ENCODE measurements at regions not wholly inside any gene's neighbourhood (a gene's known extent, or its start where the extent isn't known, plus 50 kb on each side); places are given as distances from the start of the nearest gene placed in this dataset.

GRCh38 chr7:16061011-16061410 lies 360.3 kb downstream of the CRPPA start:
- CTCF ChIA-PET: no interaction called here
- no peak for TF ChIP-seq CTCF (IDR thresholded peaks at IDR 0.05; ENCODE audit: insufficient read depth, low read depth, low read length)
- no peaks in the 10 kb centered on the region for H3K36me3 ChIP-seq (ENCODE audit: control insufficient read depth, insufficient read depth, low read length)

GRCh38 chr7:16060502-16060901 lies 360.8 kb downstream of the CRPPA start:
- H3K4me3 ChIP-seq (ENCODE audit: low read depth, low read length): no peak overlapping the region
- no peaks in the 10 kb centered on the region for H3K36me3 ChIP-seq (ENCODE audit: control insufficient read depth, insufficient read depth, low read length)
- H3K27me3 ChIP-seq (ENCODE audit: control insufficient read depth, insufficient read depth, low read length): no peaks in the 10 kb centered on the region
- DNase-seq (ENCODE audit: low read depth): no peak
- CTCF ChIA-PET: no interaction called here
- TF ChIP-seq CTCF (IDR thresholded peaks at IDR 0.05; ENCODE audit: insufficient read depth, low read depth, low read length): no peak
- POLR2A ChIA-PET: no interaction called here

More at GRCh38 chr7:16061011-16061410, 360.3 kb downstream of the CRPPA start:
- Histone ChIP-seq H3K4me3 (ENCODE audit: low read depth, low read length) (no peak overlapping the region), H3K27me3 (ENCODE audit: control insufficient read depth, insufficient read depth, low read length) (no peaks in the 10 kb centered on the region)
- no peak for DNase-seq (ENCODE audit: low read depth)
- POLR2A ChIA-PET: no interaction called here

GRCh38 chr7:16055263-16055976 lies 365.9 kb downstream of the CRPPA start:
- no peak for TF ChIP-seq CTCF (IDR thresholded peaks at IDR 0.05; ENCODE audit: insufficient read depth, low read depth, low read length)
- POLR2A ChIA-PET: no interaction called here
- CTCF ChIA-PET: no interaction called here
- Histone ChIP-seq H3K36me3 (ENCODE audit: control insufficient read depth, insufficient read depth, low read length) (no peaks in the 10 kb centered on the region), H3K27me3 (ENCODE audit: control insufficient read depth, insufficient read depth, low read length) (no peaks in the 10 kb centered on the region), H3K4me3 (ENCODE audit: low read depth, low read length) (no peak overlapping the region)
- DNase-seq (ENCODE audit: low read depth): no peak

GRCh38 chr7:16051561-16052255 lies 365.2 kb upstream of the MEOX2 start:
- no peak for TF ChIP-seq CTCF (IDR thresholded peaks at IDR 0.05; ENCODE audit: insufficient read depth, low read depth, low read length)
- DNase-seq (ENCODE audit: low read depth): no peak
- ChIA-PET POLR2A (no interaction called here), CTCF (interaction anchor here (1.0 kb wide), 1 partner anchor 13 kb away, joined by 3 read pairs; no protein-coding TSS in a partner anchor)
- Histone ChIP-seq H3K4me3 (ENCODE audit: low read depth, low read length) (no peak overlapping the region), H3K36me3 (ENCODE audit: control insufficient read depth, insufficient read depth, low read length) (no peaks in the 10 kb centered on the region), H3K27me3 (ENCODE audit: control insufficient read depth, insufficient read depth, low read length) (no peaks in the 10 kb centered on the region)

DNA sequence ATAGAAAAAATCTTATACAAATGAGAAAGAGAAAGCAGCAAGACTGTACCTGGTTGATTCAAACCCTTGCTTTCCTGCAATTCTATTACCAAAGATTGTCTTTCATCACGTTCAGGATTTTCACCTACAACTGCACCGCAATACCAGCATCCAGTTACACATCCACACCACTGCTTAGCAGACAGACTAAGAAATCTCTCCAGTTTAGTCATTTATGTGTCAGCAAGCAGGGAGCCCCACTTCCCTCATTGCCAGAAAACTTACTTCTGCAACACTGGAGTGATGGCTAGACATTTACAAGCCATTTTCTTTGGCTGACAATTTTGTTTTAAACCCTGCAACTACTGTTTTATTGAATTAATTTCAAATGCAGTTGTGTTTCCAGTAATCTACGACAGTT lies 359.6 kb upstream of the MEOX2 start:
- POLR2A ChIA-PET: no interaction called here
- CTCF ChIA-PET: no interaction called here
- no peaks in the 10 kb centered on the region for H3K27me3 ChIP-seq (ENCODE audit: control insufficient read depth, insufficient read depth, low read length)
- DNase-seq (ENCODE audit: low read depth): no peak
- TF ChIP-seq CTCF (IDR thresholded peaks at IDR 0.05; ENCODE audit: insufficient read depth, low read depth, low read length): no peak
- no peak overlapping the region for H3K4me3 ChIP-seq (ENCODE audit: low read depth, low read length)
- H3K36me3 ChIP-seq (ENCODE audit: control insufficient read depth, insufficient read depth, low read length): no peaks in the 10 kb centered on the region
